Adrenal gland (tissue), 9 donors: ENCODE measurements at regions not wholly inside any gene's neighbourhood (a gene's known extent, or its start where the extent isn't known, plus 50 kb on each side); places are given as distances from the start of the nearest gene placed in this dataset.
A peak's percentile ranks its signal among the peaks of the same experiment; 100 is the strongest.

Source experiments
- DNase-seq, 7 donors: peaks; one replicate each; pipeline ENCODE4 v3.0.0-alpha.2; 2019 to 2020
- H3K27ac ChIP-seq, 5 donors: fragments of 200-600 bp; sonication (generic) in 4 of 5; 1 replicate in 3 of 5; 2 replicates in 2 of 5; pipeline versions ENCODE4 v1.5.1 to v1.8.0; 2016 to 2020; ENCODE audit warnings: mild to moderate bottlenecking in 1 of 5
- H3K27me3 ChIP-seq: fragments of 200-600 bp; 2 replicates; pipeline ENCODE4 v1.8.0; 2021
- H3K36me3 ChIP-seq, 2 donors: fragments of 200-600 bp; replicated peaks in 1 of 2; 1 replicate in 1 of 2; 2 replicates in 1 of 2; pipeline versions ENCODE4 v1.5.1 to v1.8.0; 2018 to 2022
- H3K4me1 ChIP-seq, 2 donors: fragments of 200-600 bp; replicated peaks in 1 of 2; 1 replicate in 1 of 2; 2 replicates in 1 of 2; pipeline versions ENCODE4 v1.5.1 to v1.8.0; 2018 to 2021
- H3K4me3 ChIP-seq, 4 donors: fragments of 200-600 bp; sonication (generic) in 3 of 4; one replicate each; pipeline ENCODE4 v1.5.1; 2016 to 2018
- H3K9me3 ChIP-seq, 3 donors: fragments of 200-600 bp; sonication (generic) in 1 of 3; replicated peaks in 1 of 3; 1 replicate in 2 of 3; 2 replicates in 1 of 3; pipeline versions ENCODE4 v1.5.1 to v1.8.0; 2016 to 2021
- CTCF ChIP-seq, 6 experiments: fragments of 450-650 bp in 4 of 6; fragments of 200-600 bp in 2 of 6; sonication (generic) in 1 of 6; IDR thresholded peaks; 1 replicate in 5 of 6; 2 replicates in 1 of 6; pipeline versions ENCODE4 v1.5.1 to v1.8.0; 2016 to 2021; ENCODE audit warnings: antibody characterized with exemption in 6 of 6, mild to moderate bottlenecking in 2 of 6, moderate library complexity in 1 of 6
- POLR2A ChIP-seq, 2 donors: fragments of 450-650 bp; IDR thresholded peaks; one replicate each; pipeline ENCODE4 v1.6.1; 2017; ENCODE audit warnings: antibody characterized with exemption in 2 of 2, mild to moderate bottlenecking in 2 of 2, moderate library complexity in 1 of 2
- WGBS, 4 donors: extraction: QIAGEN DNeasy Blood & Tissue Kit in 2 of 4; methylation state at CpG; one replicate each; pipeline versions ENCODE4 v1.1.5 to v1.1.7; 2013 to 2017; 5-methylcytosine and 5-hydroxymethylcytosine counted together
- intact Hi-C, 2 donors: fragments of 100-400 bp; cut with DNase I; formaldehyde crosslinking; loops; one replicate each; pipeline versions ENCODE4 v1.14.1 to v1.15.0; 2022 to 2023
- donor health status: healthy with polysubstance abuse.
- donor health status: Bipolar disorder and iron deficiency.
- donor health status: DM: yes; HTN: yes; CAD: no.
- donor health status: DM: no; HTN: no; CAD: no.
- donor health status: DM: no; HTN: no; CAD: no.

DNA sequence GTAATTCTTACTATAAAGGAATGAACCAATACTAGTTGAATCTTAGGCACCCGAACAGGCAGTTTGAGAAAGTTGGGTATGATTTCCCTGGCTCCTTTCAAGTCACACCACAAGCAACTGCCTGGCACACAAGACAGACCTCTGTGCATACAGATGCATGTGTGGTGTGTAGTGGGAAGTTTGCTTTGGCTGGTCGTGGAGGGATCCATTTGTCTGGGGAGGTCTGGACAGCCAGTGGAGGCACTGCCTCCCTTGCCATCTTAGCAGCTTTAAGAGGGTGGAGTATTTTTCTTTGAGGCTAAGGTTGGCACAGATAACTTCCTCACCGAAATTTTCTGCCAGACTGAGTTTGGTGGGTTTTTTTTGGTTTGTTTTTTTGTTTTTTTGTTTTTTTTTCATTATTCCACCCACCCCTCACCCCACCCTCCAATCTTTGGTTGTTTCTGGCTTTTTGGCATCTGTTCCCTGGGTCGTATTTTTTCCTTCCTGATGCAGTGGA, 97.1 kb downstream of the TMEM212 start:
- Histone ChIP-seq H3K4me3 (no peak overlapping the region), H3K4me1 (peaks cover 0 to 1% of the 10 kb centered on the region in 2 donors), H3K27me3 (no peaks in the 10 kb centered on the region), H3K36me3 (no peaks in the 10 kb centered on the region), H3K9me3 (no peaks in the 10 kb centered on the region), H3K27ac (no peak overlapping the region)
- DNase-seq = no peak
- TF ChIP-seq CTCF (IDR thresholded peaks at IDR 0.05) (no peak), POLR2A (IDR thresholded peaks at IDR 0.05) (no peak)
- intact Hi-C loops = no loop called here
- 71 to 77% (median 72%) methylated on average over 3 to 4 of the region's 4 CpGs for WGBS, 4 donors

DNA sequence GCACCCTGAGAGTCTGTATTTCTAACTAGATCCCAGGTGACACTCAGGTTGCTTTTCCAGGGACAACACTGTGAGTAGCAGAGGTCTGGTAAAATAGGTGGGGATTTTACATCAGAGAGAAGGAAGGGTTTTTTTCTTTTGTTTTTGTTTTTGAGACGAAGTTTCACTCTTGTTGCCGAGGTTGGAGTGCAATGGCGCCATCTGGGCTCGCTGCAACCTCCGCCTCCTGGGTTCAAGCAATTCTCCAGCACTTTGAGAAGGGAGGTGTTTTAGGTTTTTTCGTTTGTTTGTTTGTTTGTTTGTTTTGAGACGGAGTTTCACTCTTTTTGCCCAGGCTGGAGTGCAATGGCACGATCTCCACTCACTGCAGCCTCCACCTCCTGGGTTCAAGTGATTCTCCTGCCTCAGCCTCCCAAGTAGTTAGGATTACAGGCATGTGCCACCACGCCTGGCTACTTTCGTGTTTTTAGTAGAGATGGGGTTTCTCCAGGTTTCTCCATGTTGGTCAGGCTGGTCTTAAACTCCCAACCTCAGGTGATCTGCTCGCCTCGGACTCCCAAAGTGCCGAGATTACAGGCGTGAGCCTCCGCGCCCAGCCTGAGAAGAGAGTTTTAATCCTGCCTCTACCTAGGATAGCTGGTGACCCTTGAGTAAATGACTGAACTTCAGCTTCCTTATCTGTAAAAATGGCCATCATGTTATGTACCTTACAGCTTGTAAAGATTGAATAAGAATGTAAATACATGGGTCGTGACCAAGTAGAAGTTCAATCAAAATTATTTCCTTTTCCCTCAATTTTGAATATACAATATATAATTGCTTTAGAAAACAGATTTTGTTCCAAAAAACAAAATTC, 95.9 kb upstream of the FNDC3B start:
- 93 to 95% (median 94%) methylated on average over 16 to 17 of the region's 17 CpGs for WGBS, 4 donors
- intact Hi-C loops = no loop called here
- Histone ChIP-seq H3K36me3 (no peaks in the 10 kb centered on the region), H3K27me3 (no peaks in the 10 kb centered on the region), H3K4me3 (no peak overlapping the region), H3K9me3 (no peaks in the 10 kb centered on the region), H3K4me1 (peaks cover 0 to 4% of the 10 kb centered on the region in 2 donors), H3K27ac (no peak overlapping the region)
- no peak for TF ChIP-seq POLR2A (IDR thresholded peaks at IDR 0.05)
- no peak for TF ChIP-seq CTCF (IDR thresholded peaks at IDR 0.05)
- no peak for DNase-seq

- TF ChIP-seq POLR2A (IDR thresholded peaks at IDR 0.05) = no peak
- TF ChIP-seq CTCF (IDR thresholded peaks at IDR 0.05) = no peak
- Histone ChIP-seq H3K4me3 (no peak overlapping the region), H3K4me1 (peaks cover 0 to 4% of the 10 kb centered on the region in 2 donors), H3K9me3 (no peaks in the 10 kb centered on the region), H3K27ac (peak overlapping the region in 1 of 5 donors; percentile 32), H3K36me3 (no peaks in the 10 kb centered on the region), H3K27me3 (no peaks in the 10 kb centered on the region)
- peak in 3 of 7 donors; percentile 16 to 32 (median 22) for DNase-seq
- WGBS, 4 donors = 34 to 44% (median 37%) methylated on average over 6 of the region's 6 CpGs
- intact Hi-C loops = no loop called here
Measured at GRCh38 chr3:171944118-171945016, 95.0 kb upstream of the FNDC3B start.

- Histone ChIP-seq H3K27ac (no peak overlapping the region), H3K36me3 (no peaks in the 10 kb centered on the region), H3K4me1 (peaks cover 0 to 4% of the 10 kb centered on the region in 2 donors), H3K27me3 (no peaks in the 10 kb centered on the region), H3K4me3 (no peak overlapping the region), H3K9me3 (no peaks in the 10 kb centered on the region)
- WGBS, 4 donors = 66 to 78% (median 75%) methylated on average over 3 of the region's 3 CpGs
- no peak for DNase-seq
- TF ChIP-seq POLR2A (IDR thresholded peaks at IDR 0.05) (no peak), CTCF (IDR thresholded peaks at IDR 0.05) (no peak)
- intact Hi-C loops = no loop called here
Measured at GRCh38 chr3:171948674-171949073, 90.7 kb upstream of the FNDC3B start.
